Right renal cortex interstitium (tissue), 3 donors: ENCODE measurements at regions not wholly inside any gene's neighbourhood (a gene's known extent, or its start where the extent isn't known, plus 50 kb on each side); places are given as distances from the start of the nearest gene placed in this dataset.

ENCODE experiments used
- DNase-seq, 3 donors: peaks; one replicate each; pipeline ENCODE4 v3.0.0-alpha.2; 2013; ENCODE audit warnings: low read depth in 3 of 3, low spot score in 2 of 3

GRCh38 chr1:221335161-221336101 lies 406.5 kb downstream of the DUSP10 start:
- peak in 1 of 3 donors; percentile 16 for DNase-seq

- no peak for DNase-seq
Observed at GRCh38 chr1:221336126-221336525, 405.8 kb downstream of the DUSP10 start.

- DNase-seq = no peak
Observed at GRCh38 chr1:221337106-221337505, 404.8 kb downstream of the DUSP10 start.

GRCh38 chr1:221343136-221343535 lies 398.8 kb downstream of the DUSP10 start:
- DNase-seq = no peak

GRCh38 chr1:221343607-221344006 lies 398.3 kb downstream of the DUSP10 start:
- no peak for DNase-seq

GRCh38 chr1:221344693-221345092 lies 397.2 kb downstream of the DUSP10 start:
- no peak for DNase-seq

- DNase-seq = no peak
Observed at GRCh38 chr1:221347706-221348105, 394.2 kb downstream of the DUSP10 start.

GRCh38 chr1:221350091-221350490 lies 391.8 kb downstream of the DUSP10 start:
- no peak for DNase-seq

- no peak for DNase-seq
Observed at GRCh38 chr1:221356693-221357092, 385.2 kb downstream of the DUSP10 start.

- no peak for DNase-seq
Observed at GRCh38 chr1:221363039-221363438, 378.9 kb downstream of the DUSP10 start.

- DNase-seq = no peak
Observed at GRCh38 chr1:221366495-221367110, 375.3 kb downstream of the DUSP10 start.

GRCh38 chr1:221371705-221372104 lies 370.2 kb downstream of the DUSP10 start:
- DNase-seq = no peak

- no peak for DNase-seq
Observed at GRCh38 chr1:221373795-221374194, 368.1 kb downstream of the DUSP10 start.

- no peak for DNase-seq
Observed at GRCh38 chr1:221376286-221376685, 365.6 kb downstream of the DUSP10 start.

GRCh38 chr1:221381910-221382623 lies 359.8 kb downstream of the DUSP10 start:
- no peak for DNase-seq

- no peak for DNase-seq
Observed at GRCh38 chr1:221392453-221392852, 349.4 kb downstream of the DUSP10 start.

GRCh38 chr1:221394011-221394544 lies 347.8 kb downstream of the DUSP10 start:
- peak; percentile 47 to 77 (median 67) for DNase-seq

GRCh38 chr1:221396526-221396925 lies 345.4 kb downstream of the DUSP10 start:
- DNase-seq = no peak

- DNase-seq = no peak
Observed at GRCh38 chr1:221397141-221397540, 344.7 kb downstream of the DUSP10 start.

GRCh38 chr1:221397606-221398005 lies 344.3 kb downstream of the DUSP10 start:
- no peak for DNase-seq

- DNase-seq = no peak
Observed at GRCh38 chr1:221405146-221405545, 336.7 kb downstream of the DUSP10 start.
